Stimulated activated effector memory CD8-positive, alpha-beta T cell treated with anti-CD3 and anti-CD28 coated beads, Interleukin-12 subunit alpha, Interleukin-12 subunit beta, amount 100 ng/mL, for 72 hours (primary cell): ENCODE measurements at regions not wholly inside any gene's neighbourhood (a gene's known extent, or its start where the extent isn't known, plus 50 kb on each side); places are given as distances from the start of the nearest gene placed in this dataset.
A peak's percentile ranks its signal among the peaks of the same experiment; 100 is the strongest.
"Not testable (repeated sequence)": the region's sequence is repeated elsewhere in the genome, so short reads cannot be mapped to it uniquely, and the experiment has no call there.

Source experiments
- ATAC-seq: fragments of 150-1000 bp; cut with Tn5 transposase; 2 replicates; pipeline ENCODE4 v1.10.0; 2021
- DNase-seq, 2 donors: peaks; one replicate each; pipeline ENCODE4 v3.0.0; 2021 to 2022; ENCODE audit warnings: low spot score in 2 of 2
- H3K27ac Mint-ChIP-seq: one replicate; pipeline ENCODE4 v1.8.0; 2022; ENCODE audit warnings: mild to moderate bottlenecking, mixed read lengths
- H3K36me3 Mint-ChIP-seq: one replicate; pipeline ENCODE4 v1.8.0; 2022; ENCODE audit warnings: mild to moderate bottlenecking, mixed read lengths
- H3K4me1 Mint-ChIP-seq: one replicate; pipeline ENCODE4 v1.8.0; 2022; ENCODE audit warnings: mixed read lengths
- H3K4me3 Mint-ChIP-seq: one replicate; pipeline ENCODE4 v1.8.0; 2022; ENCODE audit warnings: mild to moderate bottlenecking, mixed read lengths
- H3K9me3 Mint-ChIP-seq: one replicate; pipeline ENCODE4 v1.8.0; 2022; ENCODE audit warnings: mixed read lengths

DNA sequence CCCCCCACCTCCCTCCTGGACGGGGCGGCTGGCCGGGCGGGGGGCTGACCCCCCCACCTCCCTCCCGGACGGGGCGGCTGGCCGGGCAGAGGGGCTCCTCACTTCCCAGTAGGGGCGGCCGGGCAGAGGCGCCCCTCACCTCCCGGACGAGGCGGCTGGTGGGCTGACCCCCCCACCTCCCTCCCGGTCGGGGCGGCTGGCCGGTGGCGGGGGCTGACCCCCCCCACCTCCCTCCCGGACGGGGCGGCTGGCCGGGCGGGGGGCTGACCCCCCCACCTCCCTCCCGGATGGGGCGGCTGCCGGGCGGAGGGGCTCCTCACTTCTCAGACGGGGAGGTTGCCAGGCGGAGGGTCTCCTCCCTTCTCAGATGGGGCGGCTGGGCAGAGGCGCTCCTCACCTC is 166.9 kb upstream of the TAPT1 start:
- not testable (repeated sequence) for H3K4me1 Mint-ChIP-seq, H3K36me3 Mint-ChIP-seq, H3K27ac Mint-ChIP-seq, H3K9me3 Mint-ChIP-seq, DNase-seq, H3K4me3 Mint-ChIP-seq, ATAC-seq

DNA sequence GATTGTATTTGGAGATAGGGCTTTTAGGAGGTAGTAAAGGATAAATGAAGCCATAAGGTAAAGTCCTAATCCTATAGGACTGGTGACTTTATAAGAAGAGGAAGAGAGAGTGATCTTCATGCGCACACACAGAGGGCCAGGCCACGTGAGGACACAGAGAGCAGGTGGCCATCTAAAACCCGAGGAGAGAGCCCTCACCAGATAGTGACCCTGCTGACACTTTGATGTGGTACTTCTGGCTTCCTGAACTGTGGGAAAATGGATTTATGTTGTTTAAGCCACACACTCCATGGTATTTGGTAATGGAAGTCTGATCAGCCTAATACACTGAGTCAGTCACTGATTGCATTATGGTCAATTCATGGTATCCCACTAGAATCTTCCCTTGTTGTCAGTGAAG is 164.9 kb upstream of the TAPT1 start:
- no peak for ATAC-seq
- H3K36me3 Mint-ChIP-seq, result peaks cover 5% of the 10 kb centered on the region

DNA sequence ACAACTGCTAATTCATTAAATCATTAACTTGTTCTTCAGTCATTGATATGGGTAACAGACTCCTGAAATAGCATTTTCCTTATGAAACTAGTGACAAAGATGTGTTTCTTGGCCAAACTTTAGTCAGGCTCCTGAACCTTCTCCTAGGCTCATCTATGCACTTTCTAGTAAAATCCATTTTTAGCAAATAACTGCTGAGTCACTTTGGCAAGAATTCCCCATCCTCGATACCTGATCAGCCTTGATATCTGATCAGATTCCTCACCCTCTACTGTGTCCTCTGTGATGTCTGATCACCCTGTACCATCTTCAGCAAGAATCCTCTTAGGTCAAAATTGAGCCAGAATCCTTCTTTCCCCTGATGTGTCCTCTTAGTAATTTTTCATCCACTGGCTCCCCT is 161.2 kb upstream of the TAPT1 start:
- no peak for DNase-seq
- Mint-ChIP-seq H3K4me3 (no peak overlapping the region), H3K4me1 (no peaks in the 10 kb centered on the region), H3K36me3 (no peaks in the 10 kb centered on the region), H3K27ac (no peak overlapping the region), H3K9me3 (no peaks in the 10 kb centered on the region)
- ATAC-seq, result no peak

More for the DNA sequence above, 164.9 kb upstream of the TAPT1 start:
- no peak overlapping the region for H3K27ac Mint-ChIP-seq
- no peaks in the 10 kb centered on the region for H3K4me1 Mint-ChIP-seq
- peaks cover 3% of the 10 kb centered on the region for H3K9me3 Mint-ChIP-seq
- DNase-seq, result no peak
- no peak overlapping the region for H3K4me3 Mint-ChIP-seq

DNA sequence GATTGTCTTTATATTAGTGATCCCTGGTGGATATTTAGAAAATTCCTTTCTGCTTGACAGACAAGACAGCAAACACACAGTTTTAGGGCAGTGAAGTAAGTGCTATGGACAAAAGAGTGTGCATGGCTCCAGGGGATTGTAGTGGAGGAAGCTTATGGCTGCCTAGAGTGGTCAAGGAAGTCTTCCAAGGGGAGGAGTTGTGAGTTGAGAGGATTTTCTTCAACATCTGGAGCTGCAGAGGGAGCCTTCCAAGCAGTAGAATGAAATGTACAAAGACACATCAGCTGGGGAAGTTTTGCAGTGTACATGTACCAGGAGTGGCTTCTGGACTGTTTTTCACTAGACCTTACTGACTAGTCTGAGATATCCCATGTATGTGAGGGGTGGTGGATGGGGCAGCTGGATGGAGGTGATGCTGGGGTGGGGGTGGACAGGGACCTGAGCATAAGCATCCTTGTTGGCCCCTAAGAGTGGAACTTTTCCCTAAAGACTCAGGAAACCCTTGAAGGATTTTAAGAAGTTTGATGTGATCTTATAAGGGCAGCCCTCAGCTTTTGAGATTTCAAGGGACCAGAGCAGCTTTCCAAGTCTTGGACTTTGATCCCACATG is 160.5 kb upstream of the TAPT1 start:
- Mint-ChIP-seq H3K4me3 (no peak overlapping the region), H3K4me1 (no peaks in the 10 kb centered on the region), H3K9me3 (no peaks in the 10 kb centered on the region), H3K27ac (no peak overlapping the region), H3K36me3 (no peaks in the 10 kb centered on the region)
- DNase-seq (no peak), ATAC-seq (no peak)

DNA sequence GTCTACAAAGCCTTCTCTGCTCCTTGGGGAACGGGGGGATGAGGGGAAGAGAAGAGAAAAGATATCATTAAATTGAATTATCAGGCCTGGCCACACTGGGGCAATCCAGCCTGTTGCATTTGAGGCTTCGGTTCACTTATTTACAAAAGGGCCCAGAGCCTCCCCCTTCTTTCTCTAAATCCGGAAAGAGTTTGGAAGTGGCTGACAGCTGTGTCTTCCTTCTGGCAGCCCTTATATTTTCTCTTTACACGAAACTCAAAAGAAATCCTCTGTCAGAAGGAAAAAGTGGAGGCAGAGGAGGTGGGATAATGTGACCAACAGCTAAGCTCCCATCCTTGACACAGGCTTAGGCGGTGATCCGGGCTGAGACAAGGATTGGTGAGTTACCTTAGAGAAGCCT is 158.3 kb upstream of the TAPT1 start:
- Mint-ChIP-seq H3K4me3 (no peak overlapping the region), H3K9me3 (no peaks in the 10 kb centered on the region), H3K27ac (no peak overlapping the region), H3K36me3 (no peaks in the 10 kb centered on the region), H3K4me1 (no peaks in the 10 kb centered on the region)
- DNase-seq (no peak), ATAC-seq (no peak)

DNA sequence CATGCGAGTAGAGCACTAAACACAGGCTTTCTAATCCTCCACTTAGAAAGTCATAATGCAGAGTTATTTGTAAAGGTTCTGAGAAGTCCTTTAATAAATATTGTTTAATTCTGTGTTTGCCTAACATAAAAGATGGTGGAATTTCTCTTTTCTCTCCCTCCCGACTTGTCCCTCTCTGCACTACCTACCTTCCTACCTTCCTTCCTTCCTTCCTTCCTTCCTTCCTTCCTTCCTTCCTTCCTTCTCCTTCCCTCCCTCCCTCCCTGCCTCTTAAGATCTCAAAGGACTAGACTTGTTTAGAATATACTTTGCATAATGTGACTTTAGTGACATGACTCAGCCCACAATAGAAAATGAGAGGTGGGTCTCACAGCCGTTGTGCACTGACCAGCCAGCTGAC is 156.3 kb upstream of the TAPT1 start:
- Mint-ChIP-seq H3K36me3 (no peaks in the 10 kb centered on the region), H3K4me3 (no peak overlapping the region), H3K27ac (no peak overlapping the region), H3K9me3 (no peaks in the 10 kb centered on the region), H3K4me1 (no peaks in the 10 kb centered on the region)
- ATAC-seq (no peak), DNase-seq (no peak)

DNA sequence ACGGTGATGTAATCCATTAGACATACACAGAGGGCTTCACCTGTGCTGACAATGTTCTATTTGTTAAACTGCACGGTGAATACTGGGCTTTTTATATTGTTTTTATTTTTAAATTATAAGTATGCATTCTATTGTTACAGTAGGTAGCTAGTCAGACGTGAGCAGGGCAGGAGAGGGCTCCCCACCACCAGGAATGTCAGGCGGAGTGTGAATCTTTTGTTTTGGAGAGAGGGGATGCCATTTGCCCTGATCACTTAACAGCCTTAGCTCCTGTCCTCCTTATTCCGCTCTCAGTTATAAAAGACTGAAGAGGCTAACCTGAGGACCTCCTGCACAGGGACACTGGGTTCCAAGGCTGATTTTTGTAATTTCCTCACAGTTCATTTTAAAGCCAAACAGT is 151.6 kb upstream of the TAPT1 start:
- Mint-ChIP-seq H3K27ac (no peak overlapping the region), H3K36me3 (no peaks in the 10 kb centered on the region), H3K9me3 (no peaks in the 10 kb centered on the region), H3K4me3 (no peak overlapping the region), H3K4me1 (no peaks in the 10 kb centered on the region)
- ATAC-seq, result no peak
- no peak for DNase-seq

DNA sequence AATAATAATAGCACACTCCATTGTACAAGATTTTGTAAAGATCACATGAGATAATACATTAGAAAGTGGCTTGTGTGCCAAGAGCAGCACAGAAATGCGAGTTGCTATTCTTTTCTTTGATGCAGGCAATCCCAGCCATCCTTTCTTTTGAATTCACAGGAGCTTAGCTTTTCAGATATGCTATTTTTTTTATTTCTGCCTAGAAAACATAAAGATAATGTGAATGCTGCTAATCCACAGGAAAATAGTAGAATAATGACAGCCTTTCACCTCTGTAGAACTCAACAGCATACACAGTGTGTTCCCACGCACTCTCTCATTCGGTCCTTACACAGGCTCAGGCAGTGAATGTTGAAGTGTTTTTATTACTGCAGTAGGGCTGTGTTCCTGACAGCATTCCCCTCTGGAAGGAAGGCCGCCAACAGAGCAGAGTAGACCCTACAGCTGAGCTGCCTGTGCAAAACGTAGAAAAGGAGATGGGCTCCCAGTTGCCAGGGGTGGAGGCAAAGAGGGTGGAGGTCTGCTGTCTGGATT is 138.8 kb upstream of the TAPT1 start:
- no peak overlapping the region for H3K27ac Mint-ChIP-seq
- no peaks in the 10 kb centered on the region for H3K9me3 Mint-ChIP-seq
- no peaks in the 10 kb centered on the region for H3K4me1 Mint-ChIP-seq
- no peaks in the 10 kb centered on the region for H3K36me3 Mint-ChIP-seq
- DNase-seq, result no peak
- no peak overlapping the region for H3K4me3 Mint-ChIP-seq
- ATAC-seq, result no peak

DNA sequence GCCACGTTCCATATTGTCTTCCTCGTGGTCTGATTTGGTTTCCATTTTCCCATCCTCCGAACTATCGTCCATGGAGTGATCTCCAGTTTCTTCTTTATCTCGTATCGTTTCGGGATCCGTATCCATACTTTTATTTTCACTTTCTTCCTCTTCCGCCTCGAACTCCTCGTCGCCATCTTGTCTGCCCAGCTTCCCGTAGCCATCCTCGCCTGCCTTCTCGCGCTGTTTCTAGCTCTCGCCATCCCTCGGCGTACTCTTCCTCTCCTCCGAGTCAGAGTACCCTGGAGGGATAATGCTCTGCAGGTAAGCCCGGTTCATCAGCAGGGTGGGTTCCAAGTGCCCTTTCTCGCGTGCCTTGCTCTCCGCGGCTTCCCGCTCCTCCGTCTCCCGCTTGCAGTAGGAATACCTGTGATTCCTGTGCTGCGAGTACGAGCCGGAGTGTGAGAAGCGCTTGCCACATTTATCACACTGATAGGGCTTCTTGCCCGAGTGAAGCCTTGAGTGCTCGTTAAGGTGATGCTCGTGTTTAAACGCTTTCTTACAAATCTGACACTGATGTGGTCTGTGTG is 134.5 kb upstream of the TAPT1 start:
- Mint-ChIP-seq H3K4me3 (no peak overlapping the region), H3K27ac (no peak overlapping the region), H3K4me1 (no peaks in the 10 kb centered on the region), H3K36me3 (no peaks in the 10 kb centered on the region), H3K9me3 (no peaks in the 10 kb centered on the region)
- DNase-seq (no peak), ATAC-seq (no peak)

DNA sequence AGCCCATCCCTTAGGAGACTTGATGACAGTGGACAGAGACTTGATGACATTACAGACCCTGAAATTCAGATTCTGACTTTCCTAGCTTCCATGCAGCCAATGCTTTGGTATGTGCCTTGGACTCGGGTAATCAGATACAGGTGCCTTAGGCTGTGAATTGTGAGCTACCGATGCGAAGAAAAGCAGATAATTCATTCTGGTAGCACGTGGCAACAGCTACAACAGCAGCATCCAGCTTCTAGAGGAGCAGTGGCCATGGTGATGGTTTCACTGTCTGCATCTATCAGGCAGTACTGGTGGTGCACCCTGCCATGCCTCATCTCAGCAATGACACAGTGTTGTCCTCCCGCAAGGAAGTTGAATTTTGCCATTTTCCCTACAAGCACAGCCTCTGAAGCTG is 126.9 kb upstream of the TAPT1 start:
- no peak overlapping the region for H3K27ac Mint-ChIP-seq

DNA sequence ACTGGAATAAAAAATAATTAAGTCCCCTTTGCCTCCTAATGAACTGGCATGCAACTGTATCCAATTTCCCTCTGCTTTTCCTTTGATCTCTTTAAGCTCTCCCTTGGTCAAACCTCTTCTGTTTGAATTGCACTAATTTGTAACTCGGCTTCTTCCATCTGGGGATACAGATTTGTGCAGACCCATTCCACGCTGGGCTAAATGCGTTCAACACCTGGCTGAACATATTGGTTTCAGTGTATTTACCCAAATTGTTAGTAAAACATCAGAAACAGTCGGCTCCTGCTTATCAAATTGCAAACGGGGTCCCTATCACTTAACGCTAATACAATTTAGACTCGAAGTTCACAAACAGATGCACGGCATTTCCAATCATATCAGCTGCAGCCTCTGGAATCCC is 124.9 kb upstream of the TAPT1 start:
- H3K9me3 Mint-ChIP-seq, result peaks cover 3% of the 10 kb centered on the region
- no peak overlapping the region for H3K4me3 Mint-ChIP-seq
- no peaks in the 10 kb centered on the region for H3K4me1 Mint-ChIP-seq
- H3K27ac Mint-ChIP-seq, result no peak overlapping the region
- no peaks in the 10 kb centered on the region for H3K36me3 Mint-ChIP-seq
- DNase-seq (no peak), ATAC-seq (no peak)

More for the DNA sequence above, 126.9 kb upstream of the TAPT1 start:
- Mint-ChIP-seq H3K9me3 (peaks cover 3% of the 10 kb centered on the region), H3K4me1 (no peaks in the 10 kb centered on the region), H3K4me3 (no peak overlapping the region), H3K36me3 (no peaks in the 10 kb centered on the region)
- ATAC-seq (no peak), DNase-seq (no peak)

DNA sequence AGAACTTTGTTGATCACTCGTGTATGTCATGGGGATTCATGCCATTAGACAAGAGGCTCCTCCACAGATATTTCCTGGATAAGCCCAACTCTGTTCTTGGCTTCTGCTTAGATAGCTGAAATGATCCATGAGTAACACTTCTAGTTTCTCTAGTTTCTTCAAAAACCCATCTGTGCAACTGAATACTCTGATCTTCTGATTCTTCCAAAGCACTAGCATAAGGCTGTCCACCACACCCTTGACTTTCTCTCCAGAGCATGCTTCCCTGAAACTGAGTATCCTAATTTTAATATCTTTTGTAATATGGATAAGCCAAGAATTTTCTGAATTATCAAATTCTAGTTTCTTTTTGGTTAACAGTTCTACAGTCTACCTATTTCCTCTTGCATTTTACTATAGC is 118.6 kb upstream of the TAPT1 start:
- no peak for DNase-seq
- Mint-ChIP-seq H3K27ac (no peak overlapping the region), H3K4me1 (no peaks in the 10 kb centered on the region), H3K9me3 (no peaks in the 10 kb centered on the region), H3K36me3 (no peaks in the 10 kb centered on the region), H3K4me3 (no peak overlapping the region)
- ATAC-seq, result no peak

DNA sequence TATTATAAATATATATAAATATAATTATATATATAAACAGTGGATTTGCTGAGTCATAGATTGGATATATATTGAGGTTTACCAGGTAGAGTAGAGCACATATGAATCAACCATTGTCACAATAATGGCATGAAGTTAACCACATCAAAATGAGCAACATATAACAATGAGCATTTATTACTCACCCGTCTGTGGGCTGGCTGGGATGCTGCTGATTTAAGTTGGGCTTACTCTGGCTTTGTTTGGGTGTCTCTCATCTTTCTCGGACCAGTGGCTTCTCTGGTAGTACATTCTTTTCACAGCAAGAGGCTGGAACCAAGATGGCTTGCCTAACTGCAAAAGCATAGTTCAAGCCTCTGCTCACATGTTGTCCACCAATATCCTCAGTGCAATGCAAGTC is 111.7 kb upstream of the TAPT1 start:
- Mint-ChIP-seq H3K4me3 (no peak overlapping the region), H3K9me3 (no peaks in the 10 kb centered on the region), H3K27ac (no peak overlapping the region), H3K4me1 (no peaks in the 10 kb centered on the region), H3K36me3 (no peaks in the 10 kb centered on the region)
- ATAC-seq, result peak; percentile 43
- DNase-seq, result no peak

DNA sequence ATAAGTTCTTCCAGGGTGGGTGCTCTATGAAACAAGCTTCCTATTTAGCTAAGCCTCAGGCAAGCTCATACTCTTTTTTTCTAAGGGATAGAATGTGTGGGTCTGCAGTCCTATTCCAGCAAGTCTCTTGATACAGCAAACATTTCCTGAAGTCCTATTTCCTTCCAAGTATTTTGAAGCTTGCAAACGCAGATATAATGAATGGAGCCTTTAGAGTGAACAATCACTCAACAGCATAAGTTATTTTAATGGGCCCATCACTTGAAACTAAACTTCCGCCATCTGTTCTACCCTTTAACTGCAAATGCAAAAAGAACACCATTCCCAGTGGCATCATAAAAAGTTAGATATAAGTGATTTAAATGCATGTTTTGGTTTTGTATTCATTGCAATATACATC is 108.3 kb upstream of the TAPT1 start:
- no peak overlapping the region for H3K27ac Mint-ChIP-seq
- DNase-seq (no peak), ATAC-seq (no peak)
- H3K4me1 Mint-ChIP-seq, result no peaks in the 10 kb centered on the region
- no peaks in the 10 kb centered on the region for H3K36me3 Mint-ChIP-seq
- H3K9me3 Mint-ChIP-seq, result peaks cover 2% of the 10 kb centered on the region
- H3K4me3 Mint-ChIP-seq, result no peak overlapping the region

DNA sequence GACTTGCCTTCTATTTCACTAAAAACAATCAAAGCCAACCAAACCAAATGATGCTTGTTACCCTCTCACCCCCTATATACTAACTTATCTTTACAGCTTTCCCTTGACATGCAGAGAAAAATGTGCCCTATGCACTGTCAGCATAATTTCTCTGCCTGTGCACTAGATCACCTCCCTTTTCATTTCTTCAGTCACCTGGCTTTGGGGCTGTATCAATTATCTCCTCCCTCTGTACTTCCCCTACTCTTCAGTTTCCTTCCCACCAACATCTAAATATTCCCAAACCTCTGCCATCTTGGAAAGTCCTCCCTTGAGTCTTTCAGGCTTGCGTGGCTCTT is 103.5 kb upstream of the TAPT1 start:
- no peak for DNase-seq
- no peak for ATAC-seq
- Mint-ChIP-seq H3K27ac (no peak overlapping the region), H3K9me3 (peaks cover 2% of the 10 kb centered on the region), H3K4me1 (no peaks in the 10 kb centered on the region), H3K4me3 (no peak overlapping the region), H3K36me3 (no peaks in the 10 kb centered on the region)

DNA sequence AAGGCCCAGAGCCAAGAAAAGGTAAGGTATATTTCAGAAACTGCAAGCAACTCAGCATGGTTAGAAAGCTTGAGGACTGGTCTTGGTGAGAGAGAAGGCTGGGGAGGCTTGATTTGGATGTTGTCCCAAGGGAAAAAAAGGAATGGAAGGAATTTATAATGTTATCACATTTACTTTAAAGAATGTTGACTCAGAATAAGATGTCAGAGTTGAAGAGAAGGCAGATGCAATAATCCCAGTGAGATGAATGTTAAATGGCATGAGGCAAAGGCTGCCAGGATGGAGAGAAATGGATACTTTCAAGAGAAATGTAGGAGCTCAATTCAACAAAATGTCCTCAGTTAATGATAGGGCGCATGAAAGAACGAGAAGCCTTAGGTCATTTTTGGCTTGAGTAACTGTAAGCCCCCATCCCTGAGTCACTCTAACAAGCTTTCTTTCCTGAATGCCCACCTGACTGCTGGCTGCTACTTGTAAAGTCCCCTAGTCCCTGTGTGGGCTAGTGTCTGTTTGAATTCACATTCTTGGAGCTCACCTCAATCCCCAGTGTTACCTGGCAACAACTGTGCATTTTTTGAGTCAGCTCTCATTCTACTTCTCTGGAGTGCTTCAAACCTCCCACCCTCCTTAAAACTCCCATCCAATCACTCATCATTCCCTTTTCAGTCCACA is 103.0 kb upstream of the TAPT1 start:
- DNase-seq, result no peak
- H3K9me3 Mint-ChIP-seq, result peaks cover 2% of the 10 kb centered on the region
- no peak for ATAC-seq
- no peaks in the 10 kb centered on the region for H3K4me1 Mint-ChIP-seq
- no peak overlapping the region for H3K4me3 Mint-ChIP-seq
- H3K27ac Mint-ChIP-seq, result no peak overlapping the region
- H3K36me3 Mint-ChIP-seq, result no peaks in the 10 kb centered on the region
